Left ventricle myocardium inferior (tissue), 1 donor: ENCODE measurements at regions not wholly inside any gene's neighbourhood (a gene's known extent, or its start where the extent isn't known, plus 50 kb on each side); places are given as distances from the start of the nearest gene placed in this dataset.

Experiments used
- DNase-seq: peaks from one replicate; pipeline ENCODE4 v3.0.0-alpha.2; 2020
- H3K27ac ChIP-seq: fragments of 200-600 bp; replicated peaks from 2 replicates; pipeline ENCODE4 v1.8.0; 2021
- H3K27me3 ChIP-seq: fragments of 200-600 bp; 2 replicates; pipeline ENCODE4 v1.8.0; 2021; ENCODE audit warnings: low read depth
- H3K36me3 ChIP-seq: fragments of 200-600 bp; 2 replicates; pipeline ENCODE4 v1.8.0; 2021
- H3K4me1 ChIP-seq: fragments of 200-600 bp; 2 replicates; pipeline ENCODE4 v1.8.0; 2021
- H3K4me3 ChIP-seq: fragments of 200-600 bp; 2 replicates; pipeline ENCODE4 v1.8.0; 2021; ENCODE audit warnings: mild to moderate bottlenecking, moderate library complexity
- H3K9me3 ChIP-seq: fragments of 200-600 bp; replicated peaks from 2 replicates; pipeline ENCODE4 v1.8.0; 2021
- CTCF ChIP-seq: fragments of 200-600 bp; IDR thresholded peaks from 2 replicates; pipeline ENCODE4 v1.8.0; 2021; ENCODE audit warnings: antibody characterized with exemption, mild to moderate bottlenecking, borderline replicate concordance
- intact Hi-C: fragments of 100-400 bp; cut with micrococcal nuclease; formaldehyde crosslinking; loops from one replicate; pipeline ENCODE4 v1.11.0; 2022
- donor health status: DM: no; HTN: yes; CAD: no; lungs with severe emphysema.

GRCh38 chr12:43289426-43289801 lies 262.6 kb downstream of the ADAMTS20 start:
- TF ChIP-seq CTCF, result no peak
- Histone ChIP-seq H3K27ac (no peak overlapping the region), H3K4me3 (no peak overlapping the region), H3K4me1 (peaks cover 8% of the 10 kb centered on the region), H3K27me3 (no peaks in the 10 kb centered on the region), H3K9me3 (no peaks in the 10 kb centered on the region), H3K36me3 (no peaks in the 10 kb centered on the region)
- DNase-seq, result no peak
- intact Hi-C loops, result no loop called here

- Histone ChIP-seq H3K27me3 (no peaks in the 10 kb centered on the region), H3K27ac (no peak overlapping the region), H3K4me1 (peaks cover 8% of the 10 kb centered on the region), H3K36me3 (no peaks in the 10 kb centered on the region), H3K9me3 (no peaks in the 10 kb centered on the region), H3K4me3 (no peak overlapping the region)
- TF ChIP-seq CTCF, result no peak
- intact Hi-C loops, result no loop called here
- DNase-seq, result no peak
Observed at GRCh38 chr12:43288671-43289425, 263.2 kb downstream of the ADAMTS20 start.

- no peak overlapping the region for H3K27ac ChIP-seq
- H3K9me3 ChIP-seq, result no peaks in the 10 kb centered on the region
- DNase-seq, result no peak
Observed at GRCh38 chr12:43287706-43288383, 264.2 kb downstream of the ADAMTS20 start.

GRCh38 chr12:43286986-43287385 lies 265.0 kb downstream of the ADAMTS20 start:
- TF ChIP-seq CTCF, result no peak
- DNase-seq, result no peak
- H3K4me1 ChIP-seq, result peaks cover 5% of the 10 kb centered on the region

More at GRCh38 chr12:43287706-43288383, 264.2 kb downstream of the ADAMTS20 start:
- H3K36me3 ChIP-seq, result no peaks in the 10 kb centered on the region
- H3K4me1 ChIP-seq, result peaks cover 5% of the 10 kb centered on the region
- H3K4me3 ChIP-seq, result no peak overlapping the region
- no peaks in the 10 kb centered on the region for H3K27me3 ChIP-seq
- no peak for TF ChIP-seq CTCF
- intact Hi-C loops, result no loop called here

GRCh38 chr12:43285159-43285598 lies 266.8 kb downstream of the ADAMTS20 start:
- intact Hi-C loops, result no loop called here
- TF ChIP-seq CTCF, result no peak
- peaks cover 5% of the 10 kb centered on the region for H3K4me1 ChIP-seq
- DNase-seq, result no peak
- no peaks in the 10 kb centered on the region for H3K27me3 ChIP-seq
- no peaks in the 10 kb centered on the region for H3K36me3 ChIP-seq
- H3K27ac ChIP-seq, result no peak overlapping the region
- no peak overlapping the region for H3K4me3 ChIP-seq
- no peaks in the 10 kb centered on the region for H3K9me3 ChIP-seq

More at GRCh38 chr12:43286986-43287385, 265.0 kb downstream of the ADAMTS20 start:
- intact Hi-C loops, result no loop called here
- Histone ChIP-seq H3K9me3 (no peaks in the 10 kb centered on the region), H3K27ac (no peak overlapping the region), H3K27me3 (no peaks in the 10 kb centered on the region), H3K4me3 (no peak overlapping the region), H3K36me3 (no peaks in the 10 kb centered on the region)
